K562 (cell line): ENCODE measurements at regions not wholly inside any gene's neighbourhood (a gene's known extent, or its start where the extent isn't known, plus 50 kb on each side); places are given as distances from the start of the nearest gene placed in this dataset.

Source experiments
- KDM1A ChIP-seq, 2 experiments: fragments of 450-650 bp; IDR thresholded peaks; 2 replicates each; pipeline ENCODE4 v1.6.1; 2016; ENCODE audit warnings: mild to moderate bottlenecking in 2 of 2
- NCOA4 ChIP-seq: fragments of 450-650 bp; IDR thresholded peaks from 2 replicates; pipeline ENCODE4 v1.6.1; 2018; ENCODE audit warnings: mild to moderate bottlenecking; ENCODE audit not compliant: partially characterized antibody
- RBFOX2 ChIP-seq: fragments of 200-400 bp; formaldehyde crosslinking; IDR thresholded peaks from 2 replicates; pipeline ENCODE4 v1.6.1; 2017; ENCODE audit warnings: low read depth, mild to moderate bottlenecking, low read length, moderate library complexity
- TEAD1 ChIP-seq, 2 experiments: fragments of 450-650 bp in 1 of 2; sonication (generic) in 1 of 2; formaldehyde crosslinking; IDR thresholded peaks; 2 replicates each; pipeline versions ENCODE4 v1.4.0 to v1.8.0; 2020 to 2022; ENCODE audit warnings: mild to moderate bottlenecking in 2 of 2, missing genetic modification reagents in 1 of 2
- TOE1 ChIP-seq, 2 experiments: fragments of 450-650 bp in 1 of 2; sonication (generic) in 1 of 2; formaldehyde crosslinking in 1 of 2; IDR thresholded peaks; 2 replicates each; pipeline versions ENCODE4 v1.7.1 to v1.8.0; 2016 to 2022; ENCODE audit warnings: borderline replicate concordance in 2 of 2, mild to moderate bottlenecking in 2 of 2, antibody characterized with exemption in 1 of 2, inconsistent platforms in 1 of 2, low read depth in 1 of 2, missing genetic modification reagents in 1 of 2, moderate library complexity in 1 of 2
- YY1 ChIP-seq, 3 experiments: IDR thresholded peaks; 2 replicates each; pipeline ENCODE4 v1.6.1; 2011; ENCODE audit warnings: low read length in 2 of 3, mild to moderate bottlenecking in 2 of 3, moderate library complexity in 2 of 3, borderline replicate concordance in 1 of 3, control low read depth in 1 of 3, low read depth in 1 of 3; ENCODE audit not compliant: insufficient read depth in 3 of 3, insufficient replicate concordance in 2 of 3, control insufficient read depth in 1 of 3, insufficient read length in 1 of 3; ENCODE audit errors: extremely low read depth in 1 of 3
- ZNF217 ChIP-seq: sonication (generic); formaldehyde crosslinking; IDR thresholded peaks from 2 replicates; pipeline ENCODE4 v1.8.0; 2022; ENCODE audit warnings: mild to moderate bottlenecking, missing genetic modification reagents
- TF ChIP-seq, protein P1 (sequence below), 2 experiments: fragments of 150-350 bp in 1 of 2; IDR thresholded peaks; 2 replicates each; pipeline ENCODE4 v1.6.1; 2012 to 2016; ENCODE audit warnings: low read depth in 2 of 2, low read length in 2 of 2, mild to moderate bottlenecking in 1 of 2, moderate library complexity in 1 of 2
- TF ChIP-seq, protein P2 (sequence below): fragments of 250-450 bp; sonication (Bioruptor Pico); IDR thresholded peaks from 2 replicates; pipeline ENCODE4 v1.8.0; 2022; ENCODE audit warnings: moderate library complexity, mild to moderate bottlenecking, inconsistent platforms
- TF ChIP-seq, protein P3 (sequence below): sonication (generic); formaldehyde crosslinking; IDR thresholded peaks from 2 replicates; pipeline ENCODE4 v1.4.0; 2020; ENCODE audit warnings: mild to moderate bottlenecking, missing genetic modification reagents
- TF ChIP-seq, protein P4 (sequence below): sonication (generic); formaldehyde crosslinking; IDR thresholded peaks from 2 replicates; pipeline ENCODE4 v1.8.0; 2023; ENCODE audit warnings: mild to moderate bottlenecking, missing genetic modification reagents
- TF ChIP-seq, protein P5 (sequence below): sonication (generic); formaldehyde crosslinking; IDR thresholded peaks from 2 replicates; pipeline ENCODE4 v1.5.0; 2020; ENCODE audit warnings: missing genetic modification reagents
- TF ChIP-seq, protein P6 (sequence below): fragments of 250-450 bp; sonication (Bioruptor Pico); IDR thresholded peaks from 2 replicates; pipeline ENCODE4 v1.5.0; 2020; ENCODE audit warnings: mild to moderate bottlenecking, borderline replicate concordance

DNA sequence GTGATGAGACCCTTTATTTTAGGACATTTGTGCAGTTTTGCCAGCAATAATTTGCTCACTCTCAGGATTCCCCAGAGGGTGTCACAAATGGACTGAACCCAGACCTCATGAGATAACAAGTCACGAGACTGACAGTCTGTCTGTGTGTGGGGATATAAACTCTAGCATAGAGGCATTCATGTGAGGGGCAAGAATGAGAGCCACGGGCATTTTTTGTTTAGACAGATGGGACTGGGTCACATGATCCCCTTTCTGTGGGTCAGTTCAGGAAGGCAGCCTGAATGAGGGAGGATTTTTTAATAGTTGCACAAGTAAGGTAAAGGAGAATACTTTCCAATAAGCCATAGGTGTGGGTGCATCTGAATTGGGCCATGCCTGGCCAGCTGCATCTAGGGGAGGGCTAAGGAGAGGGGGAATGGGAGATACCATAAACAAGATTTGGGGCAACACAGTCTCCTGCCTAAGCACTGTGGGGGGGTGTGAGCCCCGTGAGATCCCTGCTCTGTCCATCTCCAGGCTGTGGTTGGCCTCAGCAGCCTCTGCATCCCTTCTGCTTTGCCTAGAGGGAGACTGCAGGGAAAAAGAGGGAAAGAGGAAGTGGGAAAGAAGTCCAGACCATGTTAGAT is 66.6 kb downstream of the NAV1 start (continued):
- TF ChIP-seq TOE1 (IDR thresholded peaks at IDR 0.05; ENCODE audit: borderline replicate concordance), result peak; percentile 74; the same call in 1 of the 2 replicates
- no peak for TF ChIP-seq TOE1 (CRISPR knock-in tag; IDR thresholded peaks at IDR 0.05; ENCODE audit: borderline replicate concordance, low read depth)
- TF ChIP-seq, protein P1, sequence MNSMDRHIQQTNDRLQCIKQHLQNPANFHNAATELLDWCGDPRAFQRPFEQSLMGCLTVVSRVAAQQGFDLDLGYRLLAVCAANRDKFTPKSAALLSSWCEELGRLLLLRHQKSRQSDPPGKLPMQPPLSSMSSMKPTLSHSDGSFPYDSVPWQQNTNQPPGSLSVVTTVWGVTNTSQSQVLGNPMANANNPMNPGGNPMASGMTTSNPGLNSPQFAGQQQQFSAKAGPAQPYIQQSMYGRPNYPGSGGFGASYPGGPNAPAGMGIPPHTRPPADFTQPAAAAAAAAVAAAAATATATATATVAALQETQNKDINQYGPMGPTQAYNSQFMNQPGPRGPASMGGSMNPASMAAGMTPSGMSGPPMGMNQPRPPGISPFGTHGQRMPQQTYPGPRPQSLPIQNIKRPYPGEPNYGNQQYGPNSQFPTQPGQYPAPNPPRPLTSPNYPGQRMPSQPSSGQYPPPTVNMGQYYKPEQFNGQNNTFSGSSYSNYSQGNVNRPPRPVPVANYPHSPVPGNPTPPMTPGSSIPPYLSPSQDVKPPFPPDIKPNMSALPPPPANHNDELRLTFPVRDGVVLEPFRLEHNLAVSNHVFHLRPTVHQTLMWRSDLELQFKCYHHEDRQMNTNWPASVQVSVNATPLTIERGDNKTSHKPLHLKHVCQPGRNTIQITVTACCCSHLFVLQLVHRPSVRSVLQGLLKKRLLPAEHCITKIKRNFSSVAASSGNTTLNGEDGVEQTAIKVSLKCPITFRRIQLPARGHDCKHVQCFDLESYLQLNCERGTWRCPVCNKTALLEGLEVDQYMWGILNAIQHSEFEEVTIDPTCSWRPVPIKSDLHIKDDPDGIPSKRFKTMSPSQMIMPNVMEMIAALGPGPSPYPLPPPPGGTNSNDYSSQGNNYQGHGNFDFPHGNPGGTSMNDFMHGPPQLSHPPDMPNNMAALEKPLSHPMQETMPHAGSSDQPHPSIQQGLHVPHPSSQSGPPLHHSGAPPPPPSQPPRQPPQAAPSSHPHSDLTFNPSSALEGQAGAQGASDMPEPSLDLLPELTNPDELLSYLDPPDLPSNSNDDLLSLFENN (IDR thresholded peaks at IDR 0.05; ENCODE audit: low read depth in 2 of 2, low read length in 2 of 2), result no peak
- TF ChIP-seq, protein P2, sequence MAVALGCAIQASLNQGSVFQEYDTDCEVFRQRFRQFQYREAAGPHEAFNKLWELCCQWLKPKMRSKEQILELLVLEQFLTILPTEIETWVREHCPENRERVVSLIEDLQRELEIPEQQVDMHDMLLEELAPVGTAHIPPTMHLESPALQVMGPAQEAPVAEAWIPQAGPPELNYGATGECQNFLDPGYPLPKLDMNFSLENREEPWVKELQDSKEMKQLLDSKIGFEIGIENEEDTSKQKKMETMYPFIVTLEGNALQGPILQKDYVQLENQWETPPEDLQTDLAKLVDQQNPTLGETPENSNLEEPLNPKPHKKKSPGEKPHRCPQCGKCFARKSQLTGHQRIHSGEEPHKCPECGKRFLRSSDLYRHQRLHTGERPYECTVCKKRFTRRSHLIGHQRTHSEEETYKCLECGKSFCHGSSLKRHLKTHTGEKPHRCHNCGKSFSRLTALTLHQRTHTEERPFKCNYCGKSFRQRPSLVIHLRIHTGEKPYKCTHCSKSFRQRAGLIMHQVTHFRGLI (CRISPR knock-in tag), result no peak
- no peak for TF ChIP-seq TEAD1 (CRISPR knock-in tag; IDR thresholded peaks at IDR 0.05)
- no peak for TF ChIP-seq ZNF217 (CRISPR knock-in tag)
- TF ChIP-seq KDM1A (IDR thresholded peaks at IDR 0.05), result peak in 1 of 2 experiments; percentile 4; a peak in 1 of 4 replicates
- TF ChIP-seq, protein P3, sequence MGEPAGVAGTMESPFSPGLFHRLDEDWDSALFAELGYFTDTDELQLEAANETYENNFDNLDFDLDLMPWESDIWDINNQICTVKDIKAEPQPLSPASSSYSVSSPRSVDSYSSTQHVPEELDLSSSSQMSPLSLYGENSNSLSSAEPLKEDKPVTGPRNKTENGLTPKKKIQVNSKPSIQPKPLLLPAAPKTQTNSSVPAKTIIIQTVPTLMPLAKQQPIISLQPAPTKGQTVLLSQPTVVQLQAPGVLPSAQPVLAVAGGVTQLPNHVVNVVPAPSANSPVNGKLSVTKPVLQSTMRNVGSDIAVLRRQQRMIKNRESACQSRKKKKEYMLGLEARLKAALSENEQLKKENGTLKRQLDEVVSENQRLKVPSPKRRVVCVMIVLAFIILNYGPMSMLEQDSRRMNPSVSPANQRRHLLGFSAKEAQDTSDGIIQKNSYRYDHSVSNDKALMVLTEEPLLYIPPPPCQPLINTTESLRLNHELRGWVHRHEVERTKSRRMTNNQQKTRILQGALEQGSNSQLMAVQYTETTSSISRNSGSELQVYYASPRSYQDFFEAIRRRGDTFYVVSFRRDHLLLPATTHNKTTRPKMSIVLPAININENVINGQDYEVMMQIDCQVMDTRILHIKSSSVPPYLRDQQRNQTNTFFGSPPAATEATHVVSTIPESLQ (CRISPR knock-in tag), result no peak
- TF ChIP-seq, protein P4, sequence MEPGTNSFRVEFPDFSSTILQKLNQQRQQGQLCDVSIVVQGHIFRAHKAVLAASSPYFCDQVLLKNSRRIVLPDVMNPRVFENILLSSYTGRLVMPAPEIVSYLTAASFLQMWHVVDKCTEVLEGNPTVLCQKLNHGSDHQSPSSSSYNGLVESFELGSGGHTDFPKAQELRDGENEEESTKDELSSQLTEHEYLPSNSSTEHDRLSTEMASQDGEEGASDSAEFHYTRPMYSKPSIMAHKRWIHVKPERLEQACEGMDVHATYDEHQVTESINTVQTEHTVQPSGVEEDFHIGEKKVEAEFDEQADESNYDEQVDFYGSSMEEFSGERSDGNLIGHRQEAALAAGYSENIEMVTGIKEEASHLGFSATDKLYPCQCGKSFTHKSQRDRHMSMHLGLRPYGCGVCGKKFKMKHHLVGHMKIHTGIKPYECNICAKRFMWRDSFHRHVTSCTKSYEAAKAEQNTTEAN (CRISPR knock-in tag), result no peak
- TF ChIP-seq NCOA4, result no peak
- no peak for TF ChIP-seq RBFOX2
- TF ChIP-seq, protein P5, sequence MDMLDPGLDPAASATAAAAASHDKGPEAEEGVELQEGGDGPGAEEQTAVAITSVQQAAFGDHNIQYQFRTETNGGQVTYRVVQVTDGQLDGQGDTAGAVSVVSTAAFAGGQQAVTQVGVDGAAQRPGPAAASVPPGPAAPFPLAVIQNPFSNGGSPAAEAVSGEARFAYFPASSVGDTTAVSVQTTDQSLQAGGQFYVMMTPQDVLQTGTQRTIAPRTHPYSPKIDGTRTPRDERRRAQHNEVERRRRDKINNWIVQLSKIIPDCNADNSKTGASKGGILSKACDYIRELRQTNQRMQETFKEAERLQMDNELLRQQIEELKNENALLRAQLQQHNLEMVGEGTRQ (CRISPR knock-in tag), result peak; percentile 41
- TF ChIP-seq, protein P6, sequence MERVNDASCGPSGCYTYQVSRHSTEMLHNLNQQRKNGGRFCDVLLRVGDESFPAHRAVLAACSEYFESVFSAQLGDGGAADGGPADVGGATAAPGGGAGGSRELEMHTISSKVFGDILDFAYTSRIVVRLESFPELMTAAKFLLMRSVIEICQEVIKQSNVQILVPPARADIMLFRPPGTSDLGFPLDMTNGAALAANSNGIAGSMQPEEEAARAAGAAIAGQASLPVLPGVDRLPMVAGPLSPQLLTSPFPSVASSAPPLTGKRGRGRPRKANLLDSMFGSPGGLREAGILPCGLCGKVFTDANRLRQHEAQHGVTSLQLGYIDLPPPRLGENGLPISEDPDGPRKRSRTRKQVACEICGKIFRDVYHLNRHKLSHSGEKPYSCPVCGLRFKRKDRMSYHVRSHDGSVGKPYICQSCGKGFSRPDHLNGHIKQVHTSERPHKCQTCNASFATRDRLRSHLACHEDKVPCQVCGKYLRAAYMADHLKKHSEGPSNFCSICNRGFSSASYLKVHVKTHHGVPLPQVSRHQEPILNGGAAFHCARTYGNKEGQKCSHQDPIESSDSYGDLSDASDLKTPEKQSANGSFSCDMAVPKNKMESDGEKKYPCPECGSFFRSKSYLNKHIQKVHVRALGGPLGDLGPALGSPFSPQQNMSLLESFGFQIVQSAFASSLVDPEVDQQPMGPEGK, result no peak
- no peak for TF ChIP-seq YY1 (IDR thresholded peaks at IDR 0.05; ENCODE audit: borderline replicate concordance in 1 of 3, control insufficient read depth in 1 of 3, extremely low read depth in 1 of 3, insufficient read depth in 3 of 3, insufficient read length in 1 of 3, insufficient replicate concordance in 2 of 3, low read depth in 1 of 3, low read length in 2 of 3)
